GM10266 (cell line): ENCODE measurements at regions not wholly inside any gene's neighbourhood (a gene's known extent, or its start where the extent isn't known, plus 50 kb on each side); places are given as distances from the start of the nearest gene placed in this dataset.

Source experiments
- DNase-seq: peaks from one replicate; pipeline ENCODE4 v3.0.0; 2012; ENCODE audit errors: extremely low spot score
- CTCF ChIP-seq: IDR thresholded peaks from 2 replicates; pipeline ENCODE4 v1.5.1; 2012; ENCODE audit warnings: mild to moderate bottlenecking, low read depth; ENCODE audit not compliant: control insufficient read depth, insufficient read depth; ENCODE audit errors: missing control alignments

GRCh38 chr11:122287401-122287800 is 171.4 kb upstream of the BLID start:
- TF ChIP-seq CTCF, result no peak
- DNase-seq, result no peak

GRCh38 chr11:122285070-122285988 is 169.3 kb upstream of the BLID start:
- no peak for DNase-seq
- TF ChIP-seq CTCF, result no peak

GRCh38 chr11:122280870-122281269 is 164.9 kb upstream of the BLID start:
- no peak for TF ChIP-seq CTCF
- DNase-seq, result no peak

GRCh38 chr11:122279194-122279593 is 163.2 kb upstream of the BLID start:
- no peak for DNase-seq
- TF ChIP-seq CTCF, result no peak

GRCh38 chr11:122277493-122277892 is 161.5 kb upstream of the BLID start:
- DNase-seq, result no peak
- no peak for TF ChIP-seq CTCF

- TF ChIP-seq CTCF, result no peak
These were observed 160.2 kb upstream of the BLID start for GRCh38 chr11:122276221-122276620.

GRCh38 chr11:122275508-122275907 is 159.5 kb upstream of the BLID start:
- DNase-seq, result no peak
- TF ChIP-seq CTCF, result no peak

More at GRCh38 chr11:122276221-122276620, 160.2 kb upstream of the BLID start:
- DNase-seq, result no peak
